Panc1 (cell line): ENCODE measurements at regions not wholly inside any gene's neighbourhood (a gene's known extent, or its start where the extent isn't known, plus 50 kb on each side); places are given as distances from the start of the nearest gene placed in this dataset.

Experiments
- CTCF ChIP-seq: fragments of 450-650 bp; IDR thresholded peaks from 2 replicates; pipeline ENCODE4 v1.5.1; 2017; ENCODE audit warnings: mild to moderate bottlenecking
- POLR2AphosphoS5 ChIP-seq: IDR thresholded peaks from 2 replicates; pipeline ENCODE4 v1.6.1; 2012; ENCODE audit warnings: mild to moderate bottlenecking, low read depth, low read length, moderate library complexity
- TCF7L2 ChIP-seq: IDR thresholded peaks from 2 replicates; pipeline ENCODE4 v1.6.1; 2011; ENCODE audit warnings: mild to moderate bottlenecking, low read depth, low read length, inconsistent platforms

- TF ChIP-seq CTCF (peak; percentile 28; the same call in 1 of the 2 replicates), POLR2AphosphoS5 (no peak), TCF7L2 (no peak)
These were observed 76.1 kb upstream of the RGS2 start for GRCh38 chr1:192732787-192733186.
